Activated CD4-positive, alpha-beta T cell treated with anti-CD3 and anti-CD28 coated beads for 4 hours (primary cell): ENCODE measurements at regions not wholly inside any gene's neighbourhood (a gene's known extent, or its start where the extent isn't known, plus 50 kb on each side); places are given as distances from the start of the nearest gene placed in this dataset.
"Not testable (repeated sequence)": the region's sequence is repeated elsewhere in the genome, so short reads cannot be mapped to it uniquely, and the experiment has no call there.

Source experiments
- DNase-seq, 2 donors: peaks; one replicate each; pipeline ENCODE4 v3.0.0-alpha.2; 2020

DNA sequence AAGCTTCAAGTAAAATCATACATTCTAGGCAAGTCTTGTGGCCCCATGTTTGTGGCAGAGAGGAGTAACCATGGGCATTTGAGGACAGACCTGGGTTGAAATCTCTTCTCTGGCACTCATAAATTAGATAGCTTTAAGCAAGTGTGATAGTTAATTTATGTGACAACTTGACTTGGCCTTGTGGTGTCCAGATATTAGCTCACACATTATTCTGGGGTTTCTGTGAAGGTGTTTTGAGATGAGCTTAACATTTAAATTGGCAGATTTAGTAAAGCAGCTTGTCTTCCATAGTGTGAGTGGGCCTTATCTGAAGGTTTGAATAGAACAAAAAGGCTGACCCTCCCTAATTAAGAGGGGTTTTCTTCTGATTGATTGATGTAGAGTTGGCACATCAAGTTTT, 161.4 kb upstream of the SPRY2 start:
- no peak for DNase-seq

DNA sequence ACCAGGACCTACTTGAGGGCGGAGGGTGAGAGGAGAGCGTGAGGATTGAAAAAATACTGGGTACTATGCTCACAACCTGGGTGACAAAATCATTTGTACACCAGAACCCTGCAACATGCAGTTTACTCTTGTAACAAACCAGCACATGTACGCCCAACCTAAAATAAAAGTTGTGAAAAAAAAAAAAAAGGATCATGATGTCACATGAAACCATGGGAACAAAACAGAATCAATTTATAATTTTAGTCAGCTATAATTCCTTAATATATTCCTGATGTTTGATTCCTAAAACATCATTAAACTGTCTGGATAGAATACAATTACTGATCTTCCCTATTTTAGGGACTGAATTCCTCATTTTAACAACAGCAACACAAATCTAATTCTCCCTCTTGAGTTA, 160.6 kb upstream of the SPRY2 start:
- DNase-seq = no peak

GRCh38 chr13:80499536-80500290, 158.8 kb upstream of the SPRY2 start:
- DNase-seq = no peak

- no peak for DNase-seq
Measured at GRCh38 chr13:80498433-80498832, 157.5 kb upstream of the SPRY2 start.

- DNase-seq = no peak
Measured at GRCh38 chr13:80497978-80498377, 157.1 kb upstream of the SPRY2 start.

DNA sequence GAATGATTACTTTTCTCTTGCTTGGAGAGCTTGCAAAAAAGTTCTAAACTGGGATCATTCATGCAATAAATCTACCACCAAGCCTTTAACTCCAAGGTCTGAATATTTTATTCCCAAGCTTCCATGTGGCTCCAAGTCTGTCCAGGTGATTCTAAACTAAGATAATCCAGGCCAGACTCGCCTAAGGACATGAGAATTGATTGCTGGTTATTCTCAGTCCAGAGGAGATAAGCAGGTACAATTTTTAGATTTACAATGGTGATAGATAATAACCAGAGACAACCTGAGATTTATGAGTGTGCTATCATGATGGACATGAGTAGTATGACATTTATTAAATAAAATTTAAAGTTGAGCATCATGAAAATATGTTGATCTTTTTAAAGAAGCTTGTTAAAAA, 156.5 kb upstream of the SPRY2 start:
- no peak for DNase-seq

DNA sequence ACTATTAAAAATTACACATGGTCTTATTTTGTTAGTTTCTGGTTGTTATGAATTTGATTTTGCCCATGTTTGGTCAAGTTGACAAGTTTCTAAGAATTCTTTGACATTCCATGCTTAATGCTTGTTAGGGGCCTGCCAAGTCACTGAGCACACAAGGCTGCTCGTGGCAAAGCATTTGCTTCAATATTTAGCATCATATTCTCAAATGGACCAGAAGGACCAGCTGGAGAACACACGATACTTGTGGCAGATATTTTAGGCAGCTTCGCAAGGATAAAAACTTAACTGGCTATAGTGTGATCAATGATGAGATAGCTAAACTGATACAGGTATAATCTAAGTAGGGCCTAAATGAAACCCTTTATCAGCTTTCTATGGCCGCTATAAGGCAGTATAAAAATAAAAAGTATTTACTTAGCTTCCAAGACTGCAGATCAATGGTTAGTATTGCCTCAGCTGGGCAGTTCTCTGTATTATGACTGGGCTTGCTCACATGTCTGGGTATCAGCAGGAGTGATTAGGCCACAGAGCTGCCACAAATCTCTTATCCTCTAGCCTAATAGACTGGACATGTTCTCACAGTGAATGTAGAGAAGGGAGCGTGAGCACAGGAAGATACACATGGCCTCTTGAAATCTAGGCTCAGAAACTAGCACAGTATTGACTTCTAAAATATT, 155.9 kb upstream of the SPRY2 start:
- no peak for DNase-seq

DNA sequence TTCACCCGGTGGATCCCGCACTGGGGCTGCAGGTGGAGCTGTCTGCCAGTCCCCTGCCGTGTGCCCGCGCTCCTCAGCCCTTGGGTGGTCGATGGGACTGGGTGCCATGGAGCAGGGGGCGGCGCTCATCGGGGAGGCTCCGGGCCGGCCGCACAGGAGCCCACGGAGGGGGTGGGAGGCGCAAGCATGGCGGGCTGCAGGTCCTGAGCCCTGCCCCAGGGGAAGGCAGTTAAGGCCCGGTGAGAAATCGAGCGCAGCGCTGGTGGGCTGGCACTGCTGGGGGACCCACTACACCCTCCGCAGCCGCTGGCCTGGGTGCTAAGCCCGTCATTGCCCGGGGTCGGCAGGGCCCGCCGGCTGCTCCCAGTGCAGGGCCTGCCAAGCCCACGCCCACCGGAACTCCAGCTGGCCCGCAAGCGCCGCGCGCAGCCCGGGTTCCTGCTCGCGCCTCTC, 149.6 kb upstream of the SPRY2 start:
- DNase-seq = not testable (repeated sequence)

DNA sequence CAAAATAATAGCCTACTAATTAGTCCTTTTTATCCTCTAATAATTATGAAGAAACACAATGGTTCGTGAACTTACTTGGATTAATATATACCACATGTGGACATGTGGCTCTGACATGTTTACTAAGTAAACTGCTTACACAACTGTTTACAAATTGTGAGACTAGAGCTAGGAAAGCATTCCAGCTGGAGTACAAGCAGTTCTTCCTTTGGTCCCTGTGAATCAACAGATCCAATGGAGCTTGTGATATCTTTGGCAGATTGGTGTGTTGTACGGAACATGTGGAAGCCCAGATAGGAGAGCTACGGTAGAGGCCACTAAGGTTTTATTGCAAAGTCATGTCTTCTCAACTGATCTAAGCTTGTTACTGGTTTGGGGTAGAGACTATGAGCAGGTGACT, 145.5 kb upstream of the SPRY2 start:
- no peak for DNase-seq

DNA sequence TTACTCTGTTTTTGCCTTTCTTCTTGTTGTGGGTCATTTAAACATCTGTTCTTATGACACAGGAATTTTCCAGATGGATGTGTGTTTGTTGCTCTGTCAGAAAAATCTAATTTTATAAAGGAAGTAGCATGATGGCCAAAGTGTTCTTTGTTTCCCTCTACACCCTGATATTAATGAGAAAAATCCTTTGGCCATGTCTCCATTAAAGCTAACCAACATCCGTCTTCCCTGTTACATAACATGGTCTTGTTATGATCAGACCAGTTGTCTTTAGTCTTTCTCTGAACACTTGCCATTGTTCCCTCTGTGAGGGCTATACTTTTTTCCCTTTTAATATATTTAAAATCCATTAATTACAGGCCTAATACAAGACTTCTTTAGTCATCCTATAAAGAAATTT, 142.2 kb upstream of the SPRY2 start:
- DNase-seq = no peak

- no peak for DNase-seq
Measured at GRCh38 chr13:80481588-80481987, 140.7 kb upstream of the SPRY2 start.

- DNase-seq = no peak
Measured at GRCh38 chr13:80477661-80478443, 136.9 kb upstream of the SPRY2 start.

DNA sequence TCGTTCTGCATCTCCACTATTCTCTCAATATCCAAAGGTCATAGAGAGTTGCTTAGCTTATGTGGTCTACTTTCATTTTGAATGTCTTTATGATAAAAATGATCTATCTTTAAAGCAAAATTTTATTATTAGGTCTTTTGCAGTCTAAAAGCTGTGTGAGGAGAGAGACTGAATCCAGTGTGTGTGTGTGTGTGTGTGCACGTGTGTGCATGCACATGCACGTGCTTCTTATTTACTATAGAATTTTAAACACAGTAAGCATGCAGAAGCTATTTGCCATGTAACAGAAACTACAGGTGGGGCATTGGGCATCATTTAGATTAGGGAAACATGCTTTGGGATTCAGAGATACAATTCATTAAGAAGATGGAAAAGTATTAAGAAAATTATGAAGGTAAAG, 136.0 kb upstream of the SPRY2 start:
- DNase-seq = no peak

GRCh38 chr13:80475718-80476117, 134.8 kb upstream of the SPRY2 start:
- no peak for DNase-seq

DNA sequence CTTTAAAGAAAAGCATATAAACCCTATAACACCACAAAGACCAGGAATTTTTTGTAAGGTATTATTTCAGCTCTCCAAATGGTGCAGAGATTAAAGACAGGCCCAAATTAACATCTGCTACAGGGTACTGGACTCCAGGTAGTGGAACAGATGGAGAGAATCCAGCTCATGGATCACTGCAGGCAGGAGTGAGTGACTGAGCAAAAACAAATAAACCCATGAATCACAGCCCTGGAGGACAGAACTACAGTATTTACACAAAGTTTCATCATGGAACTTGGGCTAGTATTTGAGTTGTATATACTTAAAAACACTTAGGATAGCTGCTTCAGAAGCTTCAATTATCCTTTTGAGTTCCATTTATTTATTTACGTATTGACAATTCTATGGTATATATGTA, 132.8 kb upstream of the SPRY2 start:
- DNase-seq = no peak

- DNase-seq = no peak
Measured at GRCh38 chr13:80469853-80470381, 129.0 kb upstream of the SPRY2 start.

- DNase-seq = no peak
Measured at GRCh38 chr13:80469105-80469852, 128.4 kb upstream of the SPRY2 start.

- DNase-seq = no peak
Measured at GRCh38 chr13:80465321-80465720, 124.4 kb upstream of the SPRY2 start.

DNA sequence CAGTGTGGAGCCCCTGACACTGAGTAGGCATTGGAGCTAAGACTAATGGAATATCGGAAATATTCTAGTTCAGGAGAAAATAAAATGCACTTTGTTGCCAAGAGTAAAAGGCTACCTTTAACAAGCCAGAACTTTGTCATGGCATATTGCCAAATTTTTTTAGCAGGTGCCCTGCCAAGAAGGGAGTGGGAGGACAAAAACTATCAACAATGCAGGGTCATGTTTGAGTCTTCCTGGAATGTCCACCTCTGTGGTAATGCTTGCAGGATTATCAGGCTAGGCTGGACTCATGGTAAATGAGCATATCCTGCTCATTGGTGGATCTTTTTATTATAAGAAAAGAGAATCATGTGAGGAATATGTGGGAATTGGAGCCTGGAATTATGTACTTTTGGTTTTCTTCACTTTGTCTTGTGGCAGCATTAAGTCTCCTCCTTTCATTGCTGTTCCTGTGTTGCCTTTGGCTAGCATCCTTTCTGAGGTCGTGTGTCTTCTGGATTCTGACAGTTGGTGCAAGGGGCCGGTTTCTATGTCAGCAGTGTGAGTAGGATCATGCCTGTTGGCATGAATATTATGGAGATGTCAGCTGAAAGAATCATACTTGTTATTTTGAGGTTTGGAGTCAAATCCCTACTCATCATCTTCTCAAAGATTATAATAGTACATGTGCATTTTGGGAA, 122.9 kb upstream of the SPRY2 start:
- DNase-seq = no peak

GRCh38 chr13:80462567-80462966, 121.6 kb upstream of the SPRY2 start:
- no peak for DNase-seq

GRCh38 chr13:80462037-80462436, 121.1 kb upstream of the SPRY2 start:
- DNase-seq = no peak

GRCh38 chr13:80458543-80458942, 117.6 kb upstream of the SPRY2 start:
- no peak for DNase-seq
